KOPT-K1 (cell line): ENCODE measurements at regions not wholly inside any gene's neighbourhood (a gene's known extent, or its start where the extent isn't known, plus 50 kb on each side); places are given as distances from the start of the nearest gene placed in this dataset.

Experiments used
- H3K27ac ChIP-seq: fragments of 200-600 bp; sonication (generic); 2 replicates; pipeline ENCODE4 v1.5.1; 2016; ENCODE audit warnings: antibody characterized with exemption, mild to moderate bottlenecking, low read depth, low read length; ENCODE audit not compliant: poor library complexity, severe bottlenecking
- H3K36me3 ChIP-seq: fragments of 200-600 bp; sonication (generic); 2 replicates; pipeline ENCODE4 v1.5.1; 2017; ENCODE audit warnings: antibody characterized with exemption, mild to moderate bottlenecking, low read length, moderate library complexity; ENCODE audit not compliant: insufficient read depth
- H3K9me3 ChIP-seq: fragments of 200-600 bp; sonication (generic); 2 replicates; pipeline ENCODE4 v1.5.1; 2017; ENCODE audit warnings: antibody characterized with exemption, low read length, mild to moderate bottlenecking; ENCODE audit not compliant: insufficient read depth, poor library complexity, severe bottlenecking

DNA sequence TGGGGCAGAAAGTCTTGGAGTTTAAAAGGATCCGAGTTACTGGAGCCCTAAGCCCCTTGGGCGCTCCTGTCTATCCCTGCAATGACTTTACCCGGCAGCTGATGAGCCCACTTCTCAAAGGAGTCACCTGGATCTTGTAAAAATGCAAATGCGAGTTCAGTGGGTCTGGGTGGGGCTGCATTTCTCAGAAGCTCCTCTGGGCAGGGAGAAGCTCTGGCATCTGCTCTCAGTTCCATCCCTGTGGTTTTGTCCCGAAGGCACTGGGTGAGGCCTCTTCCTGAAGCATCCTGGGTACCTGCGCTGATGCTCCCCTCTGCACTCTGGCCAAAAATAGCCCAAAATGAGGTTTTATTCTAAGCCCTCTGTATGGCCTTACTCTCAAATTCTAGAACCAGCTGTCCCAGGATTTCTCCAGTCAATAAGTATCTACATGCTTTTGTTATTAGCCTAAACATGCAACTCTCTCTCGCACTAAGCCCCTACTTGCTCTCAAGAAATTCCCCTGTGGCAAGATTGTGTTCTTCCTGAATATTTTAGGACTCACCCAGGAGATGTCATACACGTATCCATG, 167.8 kb upstream of the APCDD1 start:
- peaks cover 13% of the 10 kb centered on the region for H3K9me3 ChIP-seq
- H3K27ac ChIP-seq = no peak overlapping the region
- H3K36me3 ChIP-seq = no peaks in the 10 kb centered on the region

DNA sequence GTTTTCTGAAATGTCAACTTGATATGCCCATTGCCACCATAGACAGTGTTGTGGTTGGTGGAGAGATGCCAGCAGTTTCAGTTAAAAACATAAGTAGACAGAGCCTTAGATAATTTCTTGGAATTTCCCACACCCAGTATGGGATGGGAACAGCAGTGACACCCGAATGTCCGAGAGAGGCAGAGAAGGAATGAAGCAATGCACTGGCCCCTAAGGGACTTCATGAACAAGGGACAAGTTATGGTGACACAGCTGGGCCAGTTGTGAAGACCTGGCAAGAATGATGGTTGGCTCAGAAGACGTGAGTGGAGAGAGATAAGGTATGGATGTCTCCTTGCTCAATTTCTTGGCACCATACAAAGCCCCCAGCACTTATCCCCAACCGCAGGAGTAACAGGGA, 165.2 kb upstream of the APCDD1 start:
- Histone ChIP-seq H3K27ac (no peak overlapping the region), H3K9me3 (peaks cover 13% of the 10 kb centered on the region), H3K36me3 (no peaks in the 10 kb centered on the region)

DNA sequence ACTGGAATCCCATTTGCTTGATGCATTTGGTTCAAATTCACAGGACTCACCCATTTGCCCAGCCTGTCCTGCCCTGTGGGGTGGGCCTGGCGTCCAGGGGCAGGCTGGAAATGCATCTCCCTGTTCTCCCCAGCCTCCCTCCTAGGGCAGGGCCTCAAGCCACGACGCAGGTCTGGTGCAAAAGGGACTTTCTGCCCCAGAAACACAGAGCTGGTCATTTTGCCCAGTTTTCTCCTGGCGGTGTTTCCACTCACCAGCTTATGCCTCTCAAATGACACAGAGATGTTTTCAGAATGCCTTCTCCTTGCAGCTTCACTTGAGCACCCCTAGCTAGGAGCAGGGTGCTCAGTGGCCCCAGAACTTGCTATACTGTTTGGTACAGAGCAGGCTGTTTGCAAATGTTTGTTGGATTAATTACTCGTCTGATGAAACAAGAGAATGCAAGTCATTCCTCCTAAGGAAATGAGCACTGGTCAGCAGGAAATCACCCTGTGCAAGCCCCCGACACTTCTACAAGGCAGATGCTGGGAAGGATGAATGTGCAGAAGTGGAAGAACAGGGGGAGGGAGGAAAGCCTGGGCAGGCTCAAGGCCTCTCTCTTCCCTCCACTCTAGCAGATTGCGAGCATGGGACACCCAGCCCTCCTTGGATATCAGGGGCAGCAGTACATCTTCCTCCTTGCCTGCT, 164.3 kb upstream of the APCDD1 start:
- Histone ChIP-seq H3K27ac (no peak overlapping the region), H3K36me3 (no peaks in the 10 kb centered on the region), H3K9me3 (peaks cover 13% of the 10 kb centered on the region)

DNA sequence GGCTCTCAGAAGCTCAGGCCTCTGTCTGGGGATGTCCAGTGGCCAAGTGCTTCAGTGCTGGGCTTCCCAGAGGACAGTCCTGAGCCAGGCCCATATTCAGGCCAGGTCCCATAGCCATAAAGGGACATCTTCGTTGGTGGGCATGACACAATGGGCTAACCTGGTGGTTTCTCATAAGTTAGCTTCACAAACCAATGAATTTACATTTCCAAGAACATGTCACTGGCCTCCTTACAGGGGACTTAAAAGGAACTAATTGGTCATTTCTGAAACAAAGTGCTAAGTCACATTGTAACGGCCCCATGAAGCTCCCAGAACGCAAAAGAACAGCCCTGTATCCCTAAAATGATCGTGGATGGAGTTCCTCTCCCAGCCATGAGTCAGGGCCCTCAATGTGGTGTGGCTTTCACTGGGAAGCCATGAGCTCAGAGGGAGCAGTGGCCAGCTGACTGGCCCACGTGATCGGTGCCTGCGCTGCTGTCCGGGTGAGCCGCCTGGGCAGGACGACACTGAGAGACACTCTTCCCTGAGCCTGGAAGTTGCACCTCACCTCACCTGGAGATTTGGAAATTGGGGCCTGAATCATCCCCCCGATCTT, 163.7 kb upstream of the APCDD1 start:
- Histone ChIP-seq H3K9me3 (peaks cover 13% of the 10 kb centered on the region), H3K36me3 (no peaks in the 10 kb centered on the region), H3K27ac (no peak overlapping the region)

DNA sequence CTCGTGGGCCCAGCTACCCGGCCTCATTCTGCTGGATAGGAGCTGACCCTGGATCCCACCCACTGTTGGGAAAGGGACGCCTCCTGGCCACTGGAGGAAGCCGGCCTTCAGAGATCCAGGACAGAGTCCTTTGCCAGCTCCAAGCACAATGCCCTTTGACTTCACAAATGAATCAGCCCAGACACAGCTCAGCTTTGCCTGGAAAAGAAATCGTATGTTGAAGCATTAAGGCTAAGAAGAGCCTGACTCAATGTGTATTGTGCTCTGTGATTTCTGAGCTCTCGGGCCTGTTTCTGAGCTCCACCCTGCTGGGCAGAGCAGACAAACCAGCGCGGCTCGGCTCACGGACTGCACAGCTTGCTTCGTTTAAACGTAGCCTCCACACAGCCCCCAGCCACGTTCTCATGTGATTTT, 162.9 kb upstream of the APCDD1 start:
- Histone ChIP-seq H3K36me3 (no peaks in the 10 kb centered on the region), H3K27ac (no peak overlapping the region), H3K9me3 (peaks cover 13% of the 10 kb centered on the region)

DNA sequence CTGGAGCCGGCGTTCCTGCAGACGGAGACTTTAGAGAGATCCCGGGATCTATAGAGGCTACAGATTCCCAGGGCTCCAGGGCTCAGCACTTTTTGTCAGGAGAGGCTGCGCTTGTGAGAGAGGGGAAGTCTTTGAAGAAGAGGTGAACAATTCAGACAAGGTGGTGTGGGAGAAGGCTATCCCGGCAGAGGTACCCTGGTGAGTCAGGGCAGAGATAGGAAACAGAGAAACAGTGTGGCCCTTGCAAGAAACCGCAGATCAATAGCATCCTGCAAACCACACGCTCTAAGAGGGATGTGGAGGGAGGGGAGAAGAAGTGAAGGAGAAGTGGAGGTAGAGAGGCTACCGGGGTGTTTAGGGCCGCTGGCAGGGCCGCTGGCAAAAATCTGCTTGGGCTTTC, 160.5 kb upstream of the APCDD1 start:
- Histone ChIP-seq H3K27ac (peak overlapping the region; percentile 23), H3K9me3 (peaks cover 5% of the 10 kb centered on the region), H3K36me3 (no peaks in the 10 kb centered on the region)

DNA sequence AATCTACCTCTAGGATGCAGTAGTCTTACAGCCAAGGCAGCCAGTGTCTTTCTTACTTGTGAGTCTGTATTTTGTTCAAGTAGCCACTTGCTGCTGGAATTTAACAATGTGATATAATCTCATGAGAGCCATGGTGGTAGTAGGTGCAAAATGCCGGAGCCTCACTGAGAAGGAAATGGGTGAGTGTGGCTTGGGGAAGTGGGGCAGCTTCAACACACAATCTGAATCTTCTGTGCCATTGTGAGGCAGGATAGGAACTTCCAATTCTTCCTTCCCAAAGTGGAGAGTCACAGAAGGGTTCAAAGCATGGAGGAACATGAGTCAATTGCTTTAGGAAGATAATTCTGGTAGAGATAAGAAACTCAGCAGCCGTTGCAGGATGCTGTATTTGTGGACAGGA, 158.7 kb upstream of the APCDD1 start:
- Histone ChIP-seq H3K36me3 (no peaks in the 10 kb centered on the region), H3K27ac (peak overlapping the region; percentile 84), H3K9me3 (no peaks in the 10 kb centered on the region)

DNA sequence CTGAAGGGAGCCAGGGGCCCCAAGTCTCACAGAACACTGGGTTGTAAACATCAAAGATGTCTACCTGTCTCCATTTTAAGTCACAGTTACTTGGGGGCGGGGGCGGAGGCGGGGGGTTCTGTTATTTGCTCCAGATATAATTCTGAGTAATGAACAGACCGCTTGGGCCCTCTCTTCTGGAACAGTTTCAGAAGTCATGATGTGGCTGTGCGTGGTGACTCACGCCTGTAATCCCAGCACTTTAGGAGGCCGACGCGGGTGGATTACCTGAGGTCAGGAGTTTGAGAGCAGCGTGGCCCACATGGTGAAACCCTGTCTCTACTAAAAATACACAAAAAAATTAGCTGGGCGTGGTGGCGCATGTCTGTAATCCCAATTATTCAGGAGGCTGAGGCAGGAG, 157.9 kb upstream of the APCDD1 start:
- H3K36me3 ChIP-seq = no peaks in the 10 kb centered on the region
- H3K27ac ChIP-seq = peak overlapping the region; percentile 84
- no peaks in the 10 kb centered on the region for H3K9me3 ChIP-seq

DNA sequence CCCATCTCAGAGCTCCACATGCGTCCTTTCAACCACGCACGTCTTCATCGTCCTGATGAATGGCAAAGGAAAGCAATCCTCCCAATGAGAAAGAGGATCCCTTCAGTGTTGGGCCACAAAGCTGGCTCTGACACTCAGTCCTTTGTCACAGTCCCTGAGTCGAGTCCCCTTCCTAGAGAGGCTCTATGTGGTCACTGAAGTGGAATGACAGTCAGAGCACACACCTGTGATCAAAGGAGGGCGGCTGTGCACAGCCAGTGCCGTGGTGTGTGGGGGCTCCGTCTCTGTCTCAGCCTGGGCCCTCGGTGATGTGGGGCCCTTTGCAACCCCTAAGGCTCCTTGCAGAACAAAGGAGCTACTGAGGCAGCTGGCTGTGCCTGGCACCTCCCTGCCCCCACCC, 157.3 kb upstream of the APCDD1 start:
- H3K36me3 ChIP-seq = no peaks in the 10 kb centered on the region
- no peaks in the 10 kb centered on the region for H3K9me3 ChIP-seq
- H3K27ac ChIP-seq = peak overlapping the region; percentile 84

DNA sequence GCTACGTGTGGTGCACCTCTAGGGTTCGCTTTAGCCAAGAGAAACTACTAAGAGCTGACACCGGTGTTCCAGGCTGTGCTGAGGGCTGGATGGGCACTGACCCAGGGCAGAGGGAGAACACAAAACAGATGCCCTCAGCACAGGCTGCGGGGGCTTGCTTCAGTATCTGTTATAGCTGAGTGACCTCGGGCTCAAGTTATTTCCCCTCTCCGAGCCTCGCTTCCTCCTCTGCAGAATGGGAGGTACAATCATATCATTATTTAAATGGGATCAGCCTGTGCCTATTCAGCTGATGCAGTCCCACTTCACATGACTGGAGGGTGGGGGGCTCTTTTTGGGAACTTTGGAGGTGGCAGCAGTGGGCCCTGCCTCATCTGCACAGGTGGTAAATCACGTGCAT, 156.1 kb upstream of the APCDD1 start:
- Histone ChIP-seq H3K36me3 (no peaks in the 10 kb centered on the region), H3K27ac (peak overlapping the region; percentile 84), H3K9me3 (no peaks in the 10 kb centered on the region)

DNA sequence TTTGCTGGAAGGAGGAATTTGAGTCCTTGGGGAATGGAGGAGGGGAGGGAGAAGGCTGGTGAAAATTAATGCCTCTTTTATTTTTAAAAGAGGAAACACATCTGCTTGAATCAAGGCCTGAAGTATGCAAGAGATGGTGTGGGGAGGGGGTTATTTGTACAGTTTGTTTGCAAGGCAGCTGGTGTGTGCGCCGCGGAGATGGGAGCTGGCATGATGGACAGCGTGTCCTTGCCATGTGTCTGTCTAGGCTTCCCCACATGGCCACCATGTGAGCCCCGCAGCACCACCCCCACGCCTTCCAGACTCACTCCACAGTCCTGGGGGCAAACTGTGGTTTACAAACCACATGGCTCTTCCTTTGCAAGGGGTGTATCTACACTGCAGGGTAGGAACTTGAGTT, 154.8 kb upstream of the APCDD1 start:
- peak overlapping the region; percentile 84 for H3K27ac ChIP-seq
- no peaks in the 10 kb centered on the region for H3K36me3 ChIP-seq

DNA sequence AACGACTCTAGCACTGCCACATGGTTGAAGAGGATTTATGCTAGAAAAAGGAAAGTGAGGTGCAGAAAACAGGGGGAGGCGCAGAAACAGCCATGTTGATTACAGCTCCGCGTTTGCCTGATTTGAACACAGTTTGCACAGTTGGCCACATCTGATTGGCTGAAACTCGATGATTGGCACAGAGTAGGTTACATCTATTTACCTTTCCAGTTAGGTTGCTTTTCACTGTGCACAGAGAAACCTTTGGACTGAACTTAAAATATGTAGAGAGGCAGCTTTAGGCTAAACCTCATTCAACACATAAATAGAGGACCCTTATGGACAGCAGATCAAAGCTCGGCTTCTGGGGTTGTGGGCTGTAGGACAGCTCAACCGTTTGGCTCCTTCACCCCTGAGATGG, 153.7 kb upstream of the APCDD1 start:
- Histone ChIP-seq H3K27ac (peak overlapping the region; percentile 84), H3K9me3 (no peaks in the 10 kb centered on the region), H3K36me3 (no peaks in the 10 kb centered on the region)

More for the DNA sequence above, 154.8 kb upstream of the APCDD1 start:
- no peaks in the 10 kb centered on the region for H3K9me3 ChIP-seq

DNA sequence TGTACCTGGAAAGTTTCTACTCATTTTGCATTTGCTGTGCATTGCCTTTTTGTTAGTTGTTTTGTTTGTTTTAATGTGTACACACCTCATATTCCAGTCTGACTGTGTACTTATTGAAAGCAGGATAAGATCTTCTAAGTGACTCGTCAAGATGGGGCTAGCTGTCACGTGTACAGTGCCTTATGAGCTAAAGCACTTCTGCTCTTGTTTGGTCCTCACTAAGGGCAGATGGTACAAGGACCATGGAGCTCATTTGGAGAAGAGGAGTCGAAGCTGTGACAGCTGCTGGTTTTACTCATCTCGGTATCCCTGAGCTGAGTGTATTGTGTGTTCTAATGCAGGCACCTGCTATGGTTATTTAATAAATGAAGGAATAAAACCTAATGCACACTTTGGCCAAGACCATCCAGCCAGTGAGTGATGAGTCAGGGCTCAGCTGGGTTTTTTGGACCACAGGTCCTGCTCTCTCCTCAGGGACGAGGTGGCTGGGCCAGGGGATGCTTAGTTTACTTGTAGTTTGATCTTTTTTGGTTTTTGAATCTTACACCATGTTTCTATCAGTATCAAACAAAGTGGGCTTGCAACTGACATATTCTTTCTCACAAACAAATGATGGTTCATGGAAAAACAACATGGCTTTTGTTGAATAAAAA, 152.5 kb upstream of the APCDD1 start:
- Histone ChIP-seq H3K27ac (no peak overlapping the region), H3K9me3 (no peaks in the 10 kb centered on the region), H3K36me3 (no peaks in the 10 kb centered on the region)

DNA sequence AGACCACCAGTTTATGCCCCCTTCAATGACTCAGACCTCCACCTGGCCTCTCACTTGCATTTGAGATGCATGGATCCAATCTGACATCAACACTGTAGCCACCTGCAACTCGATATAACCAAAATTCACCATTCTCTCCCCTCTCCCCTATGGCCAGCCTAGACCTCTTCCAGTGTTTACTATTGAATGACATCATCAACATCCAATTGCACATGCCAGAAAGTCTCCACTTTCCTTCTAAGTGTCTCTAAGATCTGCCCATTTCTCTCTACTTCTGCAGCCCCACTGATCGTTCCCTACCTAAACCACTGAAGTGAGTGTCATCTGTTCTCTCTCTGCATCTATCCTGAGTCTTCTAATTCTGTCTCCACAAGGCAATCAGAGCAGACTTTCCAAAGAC, 151.3 kb upstream of the APCDD1 start:
- H3K9me3 ChIP-seq = no peaks in the 10 kb centered on the region
- H3K36me3 ChIP-seq = no peaks in the 10 kb centered on the region
- no peak overlapping the region for H3K27ac ChIP-seq

DNA sequence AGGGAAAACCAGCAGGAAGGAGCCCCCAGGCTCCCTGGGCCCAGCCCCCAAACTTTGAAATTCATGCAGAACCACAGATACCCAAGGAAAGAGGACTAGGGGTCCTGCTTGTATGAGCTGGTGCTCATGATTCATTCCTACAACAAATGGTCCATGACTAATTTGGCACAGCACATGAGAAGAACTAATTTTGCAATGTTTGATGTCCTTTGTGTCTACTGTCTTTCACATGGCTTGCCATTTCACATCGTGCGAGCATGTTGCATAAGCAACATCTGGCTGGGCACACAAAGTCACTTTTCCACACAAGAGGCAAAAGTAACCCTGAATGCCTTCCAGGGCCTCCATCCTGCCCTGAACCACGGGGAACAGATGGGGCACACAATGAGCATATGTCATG, 149.6 kb upstream of the APCDD1 start:
- Histone ChIP-seq H3K27ac (no peak overlapping the region), H3K9me3 (no peaks in the 10 kb centered on the region), H3K36me3 (no peaks in the 10 kb centered on the region)
